HCT116 (cell line): ENCODE measurements at regions not wholly inside any gene's neighbourhood (a gene's known extent, or its start where the extent isn't known, plus 50 kb on each side); places are given as distances from the start of the nearest gene placed in this dataset.

Experiments
- ATAC-seq: fragments of 200-7000 bp; cut with Tn5 transposase; 2 replicates; pipeline ENCODE4 v1.9.1; 2020; ENCODE audit warnings: mild to moderate bottlenecking, moderate library complexity
- BruUV-seq: library from RNA; stranded (reverse); fragments of 400-500 nt; replicated peaks from 2 replicates; lab custom pipeline; 2021; lab: Mats Ljungman, UMichigan
- CTCF ChIA-PET: fragments of 300-600 bp; sonication (Branson Sonifier 250); formaldehyde crosslinking; loops from one replicate; lab custom pipeline; 2021; ENCODE audit warnings: antibody characterized with exemption; lab: Charles Lee
- POLR2A ChIA-PET: fragments of 300-600, 350-600 bp; sonication (Branson Sonifier 250); formaldehyde crosslinking; loops from one replicate; lab custom pipeline; 2021; ENCODE audit warnings: antibody characterized with exemption; lab: Charles Lee
- RAD21 ChIA-PET, 2 experiments: fragments of 300-600 bp; sonication (Branson Sonifier 250); formaldehyde crosslinking; loops; one replicate each; lab custom pipeline; 2023; ENCODE audit warnings: low total read pairs in 2 of 2; ENCODE audit not compliant: uncharacterized antibody in 2 of 2, unreplicated experiment in 2 of 2, low non-redundant PET in 1 of 2; lab: Charles Lee
- DNase-seq: peaks from one replicate; pipeline ENCODE4 v3.0.0-alpha.2; 2010; ENCODE audit warnings: low read depth, low spot score
- H2AFZ ChIP-seq: fragments of 200-600 bp; shearing (Covaris generic), sonication (generic); 2 replicates; pipeline ENCODE4 v1.6.1; 2017; ENCODE audit warnings: low read depth, mixed run types, mixed read lengths, antibody characterized with exemption, low read length; ENCODE audit not compliant: poor library complexity, severe bottlenecking
- H3K27ac ChIP-seq: 2 replicates; pipeline ENCODE4 v1.5.1; 2012; ENCODE audit warnings: low read depth, low read length
- H3K27me3 ChIP-seq: fragments of 200-600 bp; sonication (generic); 2 replicates; pipeline ENCODE4 v1.6.1; 2016; ENCODE audit warnings: mixed run types, low read length, mixed read lengths; ENCODE audit not compliant: insufficient read depth
- H3K36me3 ChIP-seq, 2 experiments: fragments of 200-500 bp in 1 of 2; fragments of 200-600 bp in 1 of 2; sonication (Bioruptor generic) in 1 of 2; sonication (generic) in 1 of 2; 2 replicates each; pipeline versions ENCODE4 v1.5.1 to v1.6.1; 2014 to 2016; ENCODE audit warnings: low read length in 2 of 2, inconsistent platforms in 1 of 2, mixed read lengths in 1 of 2, mixed run types in 1 of 2; ENCODE audit not compliant: insufficient read depth in 2 of 2, control insufficient read depth in 1 of 2
- H3K4me1 ChIP-seq, 2 experiments: fragments of 200-600 bp in 1 of 2; sonication (generic) in 1 of 2; 2 replicates each; pipeline versions ENCODE4 v1.5.1 to v1.6.1; 2012 to 2017; ENCODE audit warnings: low read length in 2 of 2, inconsistent platforms in 1 of 2, mild to moderate bottlenecking in 1 of 2, mixed read lengths in 1 of 2, mixed run types in 1 of 2, moderate library complexity in 1 of 2; ENCODE audit not compliant: insufficient read depth in 2 of 2, control insufficient read depth in 1 of 2
- H3K4me2 ChIP-seq: fragments of 200-600 bp; sonication (generic); 2 replicates; pipeline ENCODE4 v1.6.1; 2017; ENCODE audit warnings: mixed run types, low read length, mixed read lengths
- H3K4me3 ChIP-seq, 2 experiments: fragments of 200-600 bp in 1 of 2; sonication (generic) in 1 of 2; replicated peaks in 1 of 2; 2 replicates each; pipeline ENCODE4 v1.5.1; 2011 to 2016; ENCODE audit warnings: low read length in 2 of 2, control low read depth in 1 of 2, low read depth in 1 of 2, mild to moderate bottlenecking in 1 of 2, mixed read lengths in 1 of 2, mixed run types in 1 of 2
- H3K79me2 ChIP-seq: fragments of 200-600 bp; sonication (generic); 2 replicates; pipeline ENCODE4 v1.6.1; 2017; ENCODE audit warnings: mild to moderate bottlenecking, mixed run types, low read length, moderate library complexity, mixed read lengths; ENCODE audit not compliant: insufficient read depth
- H3K9ac ChIP-seq: fragments of 200-600 bp; sonication (generic); 2 replicates; pipeline ENCODE4 v1.6.1; 2016; ENCODE audit warnings: low read length, mixed read lengths
- H3K9me2 ChIP-seq: fragments of 200-600 bp; sonication (generic), shearing (Covaris generic); 2 replicates; pipeline ENCODE4 v1.6.1; 2017; ENCODE audit warnings: mixed run types, mild to moderate bottlenecking, moderate library complexity; ENCODE audit not compliant: insufficient read depth
- H3K9me3 ChIP-seq, 2 experiments: fragments of 200-500 bp in 1 of 2; fragments of 200-600 bp in 1 of 2; sonication (Bioruptor generic) in 1 of 2; sonication (generic) in 1 of 2; 2 replicates each; pipeline ENCODE4 v1.6.1; 2014 to 2017; ENCODE audit warnings: low read length in 2 of 2, mixed read lengths in 2 of 2, inconsistent platforms in 1 of 2, low read depth in 1 of 2, mild to moderate bottlenecking in 1 of 2, mixed run types in 1 of 2, moderate library complexity in 1 of 2; ENCODE audit not compliant: control insufficient read depth in 1 of 2, insufficient read depth in 1 of 2
- H4K20me1 ChIP-seq: fragments of 200-600 bp; sonication (generic), shearing (Covaris generic); 2 replicates; pipeline ENCODE4 v1.6.1; 2017; ENCODE audit warnings: mixed run types, mild to moderate bottlenecking, moderate library complexity; ENCODE audit not compliant: insufficient read depth
- CEBPB ChIP-seq: IDR thresholded peaks from 2 replicates; pipeline ENCODE4 v1.6.1; 2012; ENCODE audit warnings: low read depth
- EZH2 ChIP-seq: fragments of 200-600 bp; sonication (generic); IDR thresholded peaks from 2 replicates; pipeline ENCODE4 v1.6.1; 2017; ENCODE audit warnings: antibody characterized with exemption, mixed run types
- JUND ChIP-seq: IDR thresholded peaks from 2 replicates; pipeline ENCODE4 v1.6.1; 2012
- POLR2A ChIP-seq: IDR thresholded peaks from 2 replicates; pipeline ENCODE4 v1.7.0; 2011; ENCODE audit warnings: borderline replicate concordance; ENCODE audit not compliant: insufficient read depth, insufficient read length; ENCODE audit errors: extremely low read depth
- RAD21 ChIP-seq: IDR thresholded peaks from 2 replicates; pipeline ENCODE4 v1.6.1; 2012; ENCODE audit warnings: low read depth, mild to moderate bottlenecking
- SRF ChIP-seq: IDR thresholded peaks from 2 replicates; pipeline ENCODE4 v1.6.1; 2012; ENCODE audit warnings: low read depth
- ZFX ChIP-seq: fragments of 450-650 bp; IDR thresholded peaks from 2 replicates; pipeline ENCODE4 v1.6.1; 2017
- intact Hi-C: fragments of 100-400 bp; cut with micrococcal nuclease; formaldehyde crosslinking; loops from 2 replicates; pipeline ENCODE4 v1.10.0; 2022
- TF ChIP-seq, protein P1 (sequence below), 3 experiments: fragments of 200-600 bp in 1 of 3; sonication (generic) in 1 of 3; IDR thresholded peaks in 2 of 3; conservative IDR thresholded peaks in 1 of 3; 2 replicates each; pipeline ENCODE4 v1.5.1; 2012 to 2017; ENCODE audit warnings: low read depth in 2 of 3, low read length in 2 of 3, antibody characterized with exemption in 1 of 3, borderline replicate concordance in 1 of 3, control low read depth in 1 of 3, mild to moderate bottlenecking in 1 of 3, mixed read lengths in 1 of 3, mixed run types in 1 of 3, moderate library complexity in 1 of 3; ENCODE audit not compliant: insufficient read depth in 1 of 3
- TF ChIP-seq, protein P2 (sequence below): IDR thresholded peaks from 2 replicates; pipeline ENCODE4 v1.6.1; 2012
- TF ChIP-seq, protein P3 (sequence below): IDR thresholded peaks from 2 replicates; pipeline ENCODE4 v1.6.1; 2012

DNA sequence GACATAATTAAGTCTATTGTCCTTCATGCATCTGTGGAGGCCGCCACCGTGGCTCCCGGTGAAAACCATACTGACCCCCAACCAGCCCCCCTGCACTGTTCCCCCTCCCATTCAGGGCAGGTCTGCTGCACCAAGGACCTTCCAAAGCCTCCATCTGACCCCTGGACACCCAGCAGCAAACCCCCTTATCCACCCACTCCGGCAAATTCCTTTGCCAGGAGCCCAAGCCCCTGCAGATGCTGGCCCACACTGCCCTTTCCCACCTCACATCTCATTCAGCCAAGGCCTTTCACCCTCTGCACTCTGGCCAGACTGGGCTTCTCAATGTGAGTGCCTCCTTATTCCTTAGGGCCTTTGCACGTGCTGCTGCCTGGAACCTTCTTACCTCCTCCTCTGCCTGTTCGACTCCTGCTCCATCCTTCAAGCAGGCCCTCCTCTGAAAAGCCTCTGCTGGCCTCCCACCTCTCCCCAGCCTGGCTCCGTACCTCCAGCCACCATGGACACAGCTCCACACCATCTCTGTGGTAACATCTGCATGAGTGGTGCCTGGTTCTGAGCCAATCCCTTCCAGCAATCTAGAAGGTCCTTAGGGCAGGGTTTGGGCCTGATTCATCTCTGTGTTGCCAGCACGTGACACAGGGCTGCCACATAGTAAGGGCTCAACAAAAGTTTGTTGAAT lies 230.7 kb downstream of the BCL11B start:
- Histone ChIP-seq H3K9me2 (no peaks in the 10 kb centered on the region), H3K4me1 (peaks cover 1 to 3% of the 10 kb centered on the region in 2 experiments; a peak in 3 of 4 replicates), H2AFZ (no peak overlapping the region), H3K4me3 (no peak overlapping the region), H3K4me2 (no peak overlapping the region), H3K79me2 (no peaks in the 10 kb centered on the region), H3K27ac (no peak overlapping the region), H3K27me3 (0 out of 2 replicates have a peak, but pooled peaks cover 3% of the 10 kb centered on the region), H3K9ac (no peak overlapping the region)
- ChIA-PET POLR2A (no interaction called here), CTCF (no interaction called here)
- ATAC-seq, result no peak
- intact Hi-C loops, result no loop called here
- TF ChIP-seq POLR2A (no peak), RAD21 (no peak), CEBPB (no peak), SRF (no peak), EZH2 (no peak), JUND (no peak), ZFX (no peak)
- TF ChIP-seq, protein P1, sequence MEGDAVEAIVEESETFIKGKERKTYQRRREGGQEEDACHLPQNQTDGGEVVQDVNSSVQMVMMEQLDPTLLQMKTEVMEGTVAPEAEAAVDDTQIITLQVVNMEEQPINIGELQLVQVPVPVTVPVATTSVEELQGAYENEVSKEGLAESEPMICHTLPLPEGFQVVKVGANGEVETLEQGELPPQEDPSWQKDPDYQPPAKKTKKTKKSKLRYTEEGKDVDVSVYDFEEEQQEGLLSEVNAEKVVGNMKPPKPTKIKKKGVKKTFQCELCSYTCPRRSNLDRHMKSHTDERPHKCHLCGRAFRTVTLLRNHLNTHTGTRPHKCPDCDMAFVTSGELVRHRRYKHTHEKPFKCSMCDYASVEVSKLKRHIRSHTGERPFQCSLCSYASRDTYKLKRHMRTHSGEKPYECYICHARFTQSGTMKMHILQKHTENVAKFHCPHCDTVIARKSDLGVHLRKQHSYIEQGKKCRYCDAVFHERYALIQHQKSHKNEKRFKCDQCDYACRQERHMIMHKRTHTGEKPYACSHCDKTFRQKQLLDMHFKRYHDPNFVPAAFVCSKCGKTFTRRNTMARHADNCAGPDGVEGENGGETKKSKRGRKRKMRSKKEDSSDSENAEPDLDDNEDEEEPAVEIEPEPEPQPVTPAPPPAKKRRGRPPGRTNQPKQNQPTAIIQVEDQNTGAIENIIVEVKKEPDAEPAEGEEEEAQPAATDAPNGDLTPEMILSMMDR (IDR thresholded peaks at IDR 0.05 in 2 of 3, conservative IDR thresholded peaks at IDR 0.05 in 1 of 3; ENCODE audit: borderline replicate concordance in 1 of 3, insufficient read depth in 1 of 3, low read depth in 2 of 3, low read length in 2 of 3), result no peak
- TF ChIP-seq, protein P2, sequence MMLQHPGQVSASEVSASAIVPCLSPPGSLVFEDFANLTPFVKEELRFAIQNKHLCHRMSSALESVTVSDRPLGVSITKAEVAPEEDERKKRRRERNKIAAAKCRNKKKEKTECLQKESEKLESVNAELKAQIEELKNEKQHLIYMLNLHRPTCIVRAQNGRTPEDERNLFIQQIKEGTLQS, result no peak
- TF ChIP-seq, protein P3, sequence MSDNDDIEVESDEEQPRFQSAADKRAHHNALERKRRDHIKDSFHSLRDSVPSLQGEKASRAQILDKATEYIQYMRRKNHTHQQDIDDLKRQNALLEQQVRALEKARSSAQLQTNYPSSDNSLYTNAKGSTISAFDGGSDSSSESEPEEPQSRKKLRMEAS, result no peak
- TF ChIP-seq, all 23 proteins: peak for 0
- no peak for DNase-seq
- Histone ChIP-seq H3K9me3 (no peaks in the 10 kb centered on the region), H4K20me1 (no peaks in the 10 kb centered on the region), H3K36me3 (no peaks in the 10 kb centered on the region)
- RAD21 ChIA-PET, result no interaction called here
- BruUV-seq, result no TSS peak
